ENCODE measurements at regions not wholly inside any gene's neighbourhood (a gene's known extent, or its start where the extent isn't known, plus 50 kb on each side); places are given as distances from the start of the nearest gene placed in this dataset.
A peak's percentile ranks its signal among the peaks of the same experiment; 100 is the strongest.

DNA sequence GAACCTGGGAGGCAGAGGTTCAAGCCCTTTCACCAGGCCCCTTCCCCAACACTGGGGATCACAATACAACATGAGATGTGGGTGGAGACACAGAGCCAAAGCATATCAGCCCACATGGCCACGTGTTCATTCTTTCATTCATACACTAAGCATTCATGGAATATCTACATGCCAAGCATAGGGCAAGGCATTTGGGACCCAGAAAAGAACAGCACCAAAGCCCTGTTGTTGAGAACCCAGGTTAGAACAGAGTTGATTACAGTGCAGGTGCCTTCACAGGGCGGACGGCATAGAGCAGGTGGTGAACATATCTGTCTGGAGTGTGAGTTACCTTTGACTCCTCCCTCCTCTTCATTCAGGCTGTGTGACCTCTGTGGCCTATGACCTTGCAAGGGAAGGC lies 159.4 kb upstream of the GSC start:
- Histone ChIP-seq H3K79me2 (ENCODE audit: control insufficient read depth in 1 of 2, insufficient read depth in 2 of 2, low read length in 2 of 2) (no peaks in the 10 kb centered on the region), H4K8ac (ENCODE audit: extremely low read depth, insufficient read depth, low read length) (no peak overlapping the region), H3K36me3 (ENCODE audit: control insufficient read depth in 2 of 4, insufficient read depth in 4 of 4, low read length in 3 of 4) (no peaks in the 10 kb centered on the region), H2BK15ac (ENCODE audit: low read length) (no peak overlapping the region), H3K56ac (replicated peaks; ENCODE audit: insufficient read length, low read depth, low read length) (no peak overlapping the region), H2AK5ac (ENCODE audit: low read depth, low read length) (no peak overlapping the region), H2AFZ (ENCODE audit: low read length) (no peak overlapping the region), H3K27ac (ENCODE audit: low read depth, low read length) (no peak overlapping the region), H3K9me3 (ENCODE audit: insufficient read depth in 2 of 2, low read depth in 1 of 2, low read length in 1 of 2) (no peaks in the 10 kb centered on the region), H3K27me3 (replicated peaks in 1 of 4; ENCODE audit: control insufficient read depth in 3 of 4, extremely low read depth in 1 of 4, insufficient read depth in 3 of 4, low read length in 3 of 4) (no peaks in the 10 kb centered on the region), H3K9ac (replicated peaks in 1 of 4; ENCODE audit: extremely low read depth in 1 of 4, low read depth in 3 of 4, low read length in 3 of 4) (no peak overlapping the region), H2BK5ac (ENCODE audit: low read depth, low read length) (0 out of 2 replicates have a peak overlapping the region, but pooled peaks have one; percentile 35), H2BK120ac (replicated peaks; ENCODE audit: low read depth, low read length) (no peak overlapping the region), H3K4ac (replicated peaks; ENCODE audit: insufficient read length, low read depth, low read length) (no peak overlapping the region), H2BK20ac (ENCODE audit: low read length) (no peak overlapping the region), H3K4me3 (ENCODE audit: extremely low read depth in 1 of 4, insufficient read depth in 2 of 4, low read depth in 3 of 4, low read length in 4 of 4) (no peak overlapping the region), H3K4me2 (ENCODE audit: insufficient read depth in 1 of 2, low read depth in 2 of 2, low read length in 2 of 2) (no peak overlapping the region), H3K4me1 (replicated peaks in 1 of 4; ENCODE audit: control insufficient read depth in 3 of 4, insufficient read depth in 4 of 4, low read length in 3 of 4) (no peaks in the 10 kb centered on the region), H4K20me1 (replicated peaks in 1 of 2; ENCODE audit: control insufficient read depth in 1 of 2, insufficient read depth in 2 of 2, low read length in 2 of 2) (no peaks in the 10 kb centered on the region), H3K14ac (ENCODE audit: insufficient read length) (no peak overlapping the region), H3K23me2 (ENCODE audit: low read depth, low read length) (no peaks in the 10 kb centered on the region), H3K23ac (ENCODE audit: insufficient read length) (no peak overlapping the region), H3K18ac (ENCODE audit: extremely low read depth, low read length) (no peak overlapping the region; the same call in 1 of the 2 replicates), H3K79me1 (ENCODE audit: low read depth, low read length) (no peaks in the 10 kb centered on the region), H2BK12ac (ENCODE audit: low read depth, low read length) (no peak overlapping the region), H4K91ac (replicated peaks; ENCODE audit: insufficient read length, low read length) (no peak overlapping the region), H4K5ac (ENCODE audit: insufficient read length, low read depth, low read length) (no peak overlapping the region)
- ChIA-PET POLR2A (ENCODE audit: partially characterized antibody) (no interaction called here), CTCF (ENCODE audit: partially characterized antibody) (interaction anchor here (0.7 kb wide), 1 partner anchor 193 kb away, joined by 3 read pairs; no protein-coding TSS in a partner anchor)
- no peak for DNase-seq (ENCODE audit: low read depth in 1 of 2, low spot score in 2 of 2)
- WGBS, 2 experiments (ENCODE audit: extremely low coverage in 1 of 2, insufficient coverage in 1 of 2, insufficient read length in 1 of 2, insufficient replicate concordance in 2 of 2, low coverage in 1 of 2, low lambda C conversion rate in 2 of 2, missing lambda C conversion rate in 1 of 2) = 95% methylated on average over 3 of the region's 3 CpGs; no CpG with 5 or more reads in 1 of the 2 experiments
- FAIRE-seq = no peak
- no peak for TF ChIP-seq KDM1A (IDR thresholded peaks at IDR 0.05; ENCODE audit: borderline replicate concordance, low read length)
- no peak for TF ChIP-seq RFX5 (IDR thresholded peaks at IDR 0.05; ENCODE audit: borderline replicate concordance, low read depth, low read length)
- no peak for TF ChIP-seq PHF8 (conservative IDR thresholded peaks at IDR 0.05; ENCODE audit: low read depth, low read length)
- TF ChIP-seq RBBP5 (IDR thresholded peaks at IDR 0.05; ENCODE audit: borderline replicate concordance, low read depth, low read length) = no peak
- TF ChIP-seq FOSL1 (IDR thresholded peaks at IDR 0.05; ENCODE audit: insufficient read depth, low read depth, low read length) = no peak
- no peak for TF ChIP-seq CREB1 (IDR thresholded peaks at IDR 0.05)
- no peak for TF ChIP-seq SUZ12 (IDR thresholded peaks at IDR 0.05; ENCODE audit: low read length)
- TF ChIP-seq, protein P1, sequence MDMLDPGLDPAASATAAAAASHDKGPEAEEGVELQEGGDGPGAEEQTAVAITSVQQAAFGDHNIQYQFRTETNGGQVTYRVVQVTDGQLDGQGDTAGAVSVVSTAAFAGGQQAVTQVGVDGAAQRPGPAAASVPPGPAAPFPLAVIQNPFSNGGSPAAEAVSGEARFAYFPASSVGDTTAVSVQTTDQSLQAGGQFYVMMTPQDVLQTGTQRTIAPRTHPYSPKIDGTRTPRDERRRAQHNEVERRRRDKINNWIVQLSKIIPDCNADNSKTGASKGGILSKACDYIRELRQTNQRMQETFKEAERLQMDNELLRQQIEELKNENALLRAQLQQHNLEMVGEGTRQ (IDR thresholded peaks at IDR 0.05; ENCODE audit: low read length) = no peak
- TF ChIP-seq, protein P2, sequence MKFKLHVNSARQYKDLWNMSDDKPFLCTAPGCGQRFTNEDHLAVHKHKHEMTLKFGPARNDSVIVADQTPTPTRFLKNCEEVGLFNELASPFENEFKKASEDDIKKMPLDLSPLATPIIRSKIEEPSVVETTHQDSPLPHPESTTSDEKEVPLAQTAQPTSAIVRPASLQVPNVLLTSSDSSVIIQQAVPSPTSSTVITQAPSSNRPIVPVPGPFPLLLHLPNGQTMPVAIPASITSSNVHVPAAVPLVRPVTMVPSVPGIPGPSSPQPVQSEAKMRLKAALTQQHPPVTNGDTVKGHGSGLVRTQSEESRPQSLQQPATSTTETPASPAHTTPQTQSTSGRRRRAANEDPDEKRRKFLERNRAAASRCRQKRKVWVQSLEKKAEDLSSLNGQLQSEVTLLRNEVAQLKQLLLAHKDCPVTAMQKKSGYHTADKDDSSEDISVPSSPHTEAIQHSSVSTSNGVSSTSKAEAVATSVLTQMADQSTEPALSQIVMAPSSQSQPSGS (IDR thresholded peaks at IDR 0.05; ENCODE audit: low read length) = no peak
- no peak for TF ChIP-seq SRF (IDR thresholded peaks at IDR 0.05; ENCODE audit: low read depth, low read length)
- no peak for TF ChIP-seq TCF12 (IDR thresholded peaks at IDR 0.05; ENCODE audit: low read depth, low read length)

Measured in H1 (cell line).